ENCODE measurements at regions not wholly inside any gene's neighbourhood (a gene's known extent, or its start where the extent isn't known, plus 50 kb on each side); places are given as distances from the start of the nearest gene placed in this dataset.

- TF ChIP-seq CTCF (conservative IDR thresholded peaks at IDR 0.05; ENCODE audit: low read length) = no peak
- DNase-seq (ENCODE audit: low read depth) = no peak
Measured at GRCh38 chr2:239457586-239458445, 57.0 kb upstream of the HDAC4 start.

GRCh38 chr2:239456940-239457339 is 56.1 kb upstream of the HDAC4 start:
- DNase-seq (ENCODE audit: low read depth) = no peak
- no peak for TF ChIP-seq CTCF (conservative IDR thresholded peaks at IDR 0.05; ENCODE audit: low read length)

More at GRCh38 chr2:239457586-239458445, 57.0 kb upstream of the HDAC4 start:
- no peak overlapping the region for H3K4me3 ChIP-seq (ENCODE audit: low read length)

GRCh38 chr2:239455436-239456203 is 54.8 kb upstream of the HDAC4 start:
- H3K4me3 ChIP-seq (ENCODE audit: low read length) = no peak overlapping the region
- no peak for TF ChIP-seq CTCF (conservative IDR thresholded peaks at IDR 0.05; ENCODE audit: low read length)
- DNase-seq (ENCODE audit: low read depth) = no peak

More at GRCh38 chr2:239456940-239457339, 56.1 kb upstream of the HDAC4 start:
- H3K4me3 ChIP-seq (ENCODE audit: low read length) = no peak overlapping the region

- no peak overlapping the region for H3K4me3 ChIP-seq (ENCODE audit: low read length)
- TF ChIP-seq CTCF (conservative IDR thresholded peaks at IDR 0.05; ENCODE audit: low read length) = no peak
- DNase-seq (ENCODE audit: low read depth) = no peak
Measured at GRCh38 chr2:239454507-239454906, 53.7 kb upstream of the HDAC4 start.
